ENCODE measurements at regions not wholly inside any gene's neighbourhood (a gene's known extent, or its start where the extent isn't known, plus 50 kb on each side); places are given as distances from the start of the nearest gene placed in this dataset.

DNA sequence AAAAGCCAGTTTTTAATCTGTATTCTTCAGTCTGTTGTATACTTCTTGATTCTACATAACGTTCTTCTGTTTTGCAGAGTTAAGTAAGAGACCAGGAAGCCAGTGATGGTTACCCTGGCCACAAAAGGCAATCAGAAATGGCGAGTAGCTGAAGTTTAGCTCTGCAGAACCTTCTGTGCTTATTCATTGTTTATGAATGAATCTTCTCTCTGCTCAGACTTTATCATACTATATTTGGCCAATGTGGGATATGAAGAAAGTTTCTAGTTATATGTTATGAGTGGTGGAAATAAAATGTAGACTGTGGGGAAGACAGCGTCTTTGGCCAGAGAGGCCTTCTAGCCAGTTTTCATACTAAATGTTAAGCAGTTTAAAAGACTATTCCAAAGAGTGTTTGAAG lies 249.9 kb upstream of the RGS6 start:
- TF ChIP-seq, protein P1, sequence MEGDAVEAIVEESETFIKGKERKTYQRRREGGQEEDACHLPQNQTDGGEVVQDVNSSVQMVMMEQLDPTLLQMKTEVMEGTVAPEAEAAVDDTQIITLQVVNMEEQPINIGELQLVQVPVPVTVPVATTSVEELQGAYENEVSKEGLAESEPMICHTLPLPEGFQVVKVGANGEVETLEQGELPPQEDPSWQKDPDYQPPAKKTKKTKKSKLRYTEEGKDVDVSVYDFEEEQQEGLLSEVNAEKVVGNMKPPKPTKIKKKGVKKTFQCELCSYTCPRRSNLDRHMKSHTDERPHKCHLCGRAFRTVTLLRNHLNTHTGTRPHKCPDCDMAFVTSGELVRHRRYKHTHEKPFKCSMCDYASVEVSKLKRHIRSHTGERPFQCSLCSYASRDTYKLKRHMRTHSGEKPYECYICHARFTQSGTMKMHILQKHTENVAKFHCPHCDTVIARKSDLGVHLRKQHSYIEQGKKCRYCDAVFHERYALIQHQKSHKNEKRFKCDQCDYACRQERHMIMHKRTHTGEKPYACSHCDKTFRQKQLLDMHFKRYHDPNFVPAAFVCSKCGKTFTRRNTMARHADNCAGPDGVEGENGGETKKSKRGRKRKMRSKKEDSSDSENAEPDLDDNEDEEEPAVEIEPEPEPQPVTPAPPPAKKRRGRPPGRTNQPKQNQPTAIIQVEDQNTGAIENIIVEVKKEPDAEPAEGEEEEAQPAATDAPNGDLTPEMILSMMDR (IDR thresholded peaks at IDR 0.05): no peak
- no peak for TF ChIP-seq POLR2A (IDR thresholded peaks at IDR 0.05)
- TF ChIP-seq EP300 (IDR thresholded peaks at IDR 0.05): no peak
- TF ChIP-seq POLR2AphosphoS5 (IDR thresholded peaks at IDR 0.05): no peak
